Tibial nerve (tissue), 4 donors: ENCODE measurements at regions not wholly inside any gene's neighbourhood (a gene's known extent, or its start where the extent isn't known, plus 50 kb on each side); places are given as distances from the start of the nearest gene placed in this dataset.

Source experiments
- CTCF ChIP-seq, 5 experiments: fragments of 200-600 bp in 3 of 5; fragments of 450-650 bp in 2 of 5; sonication (generic) in 3 of 5; IDR thresholded peaks; one replicate each; pipeline ENCODE4 v1.5.1; 2016 to 2019; ENCODE audit warnings: antibody characterized with exemption in 5 of 5, mild to moderate bottlenecking in 3 of 5, moderate library complexity in 2 of 5
- EP300 ChIP-seq, 2 donors: sonication (generic); formaldehyde crosslinking; IDR thresholded peaks; one replicate each; pipeline ENCODE4 v1.6.1; 2017; ENCODE audit warnings: antibody characterized with exemption in 2 of 2, mild to moderate bottlenecking in 1 of 2
- POLR2A ChIP-seq, 2 donors: fragments of 450-650 bp; IDR thresholded peaks; one replicate each; pipeline ENCODE4 v1.6.1; 2017; ENCODE audit warnings: antibody characterized with exemption in 2 of 2, mild to moderate bottlenecking in 2 of 2, moderate library complexity in 2 of 2

- TF ChIP-seq EP300 (IDR thresholded peaks at IDR 0.05), result no peak
- TF ChIP-seq POLR2A (IDR thresholded peaks at IDR 0.05), result no peak
- no peak for TF ChIP-seq CTCF (IDR thresholded peaks at IDR 0.05)
These were observed 388.0 kb downstream of the EMP1 start for GRCh38 chr12:13584541-13584940.
